GM19324 (cell line): ENCODE measurements at regions not wholly inside any gene's neighbourhood (a gene's known extent, or its start where the extent isn't known, plus 50 kb on each side); places are given as distances from the start of the nearest gene placed in this dataset.

Source experiments
- ATAC-seq: cut with Tn5 transposase; IDR thresholded peaks from one replicate; pipeline ENCODE4 v1.9.1; 2021; ENCODE audit warnings: mild to moderate bottlenecking, moderate library complexity; ENCODE audit not compliant: unreplicated experiment, low FRiP score

GRCh38 chr3:160128056-160128455, 97.2 kb upstream of the C3orf80 start:
- no peak for ATAC-seq

GRCh38 chr3:160129459-160130061, 95.7 kb upstream of the C3orf80 start:
- no peak for ATAC-seq

DNA sequence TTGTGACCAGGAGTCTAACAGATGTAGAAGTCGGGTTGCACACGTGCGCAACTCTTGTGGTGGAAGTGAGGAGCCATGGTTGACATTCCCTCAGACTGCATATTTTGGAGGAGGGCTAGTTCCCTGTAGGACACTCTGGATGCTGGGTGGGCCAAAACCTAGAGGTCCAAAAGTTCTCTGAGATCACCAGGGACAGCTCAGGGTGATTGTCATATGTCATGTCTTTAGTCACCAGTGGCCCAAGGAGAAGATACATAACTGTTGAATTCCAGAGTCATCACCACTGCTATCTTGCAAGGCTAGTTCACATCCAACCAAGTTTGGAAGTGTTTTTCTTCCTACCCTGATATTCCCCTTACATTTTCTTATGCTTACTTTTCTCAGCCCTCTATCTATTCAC, 95.2 kb upstream of the C3orf80 start:
- ATAC-seq: no peak

GRCh38 chr3:160130950-160131349, 94.3 kb upstream of the C3orf80 start:
- ATAC-seq: no peak

GRCh38 chr3:160132226-160132625, 93.0 kb upstream of the C3orf80 start:
- ATAC-seq: no peak

- no peak for ATAC-seq
These were observed 91.5 kb upstream of the C3orf80 start for GRCh38 chr3:160133757-160134156.

DNA sequence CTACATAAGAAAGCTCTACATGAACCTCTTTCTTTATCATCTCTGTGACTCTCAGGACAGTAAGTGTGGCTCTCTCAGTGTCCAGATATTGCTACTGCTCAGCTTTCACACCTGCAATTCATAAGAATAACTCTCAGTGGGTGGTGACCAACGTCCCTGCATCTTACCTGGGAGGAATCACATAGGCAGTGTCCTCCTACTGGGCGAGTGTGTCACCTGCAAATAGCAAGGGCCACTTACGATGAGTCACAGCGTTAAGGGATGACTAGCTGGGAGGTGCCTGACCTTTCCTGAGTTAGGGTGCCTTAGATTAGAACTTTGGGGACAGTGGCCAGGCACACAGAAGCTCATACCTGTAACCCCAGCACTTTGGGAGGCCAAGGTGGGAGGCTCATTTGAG, 90.8 kb upstream of the C3orf80 start:
- ATAC-seq: no peak

DNA sequence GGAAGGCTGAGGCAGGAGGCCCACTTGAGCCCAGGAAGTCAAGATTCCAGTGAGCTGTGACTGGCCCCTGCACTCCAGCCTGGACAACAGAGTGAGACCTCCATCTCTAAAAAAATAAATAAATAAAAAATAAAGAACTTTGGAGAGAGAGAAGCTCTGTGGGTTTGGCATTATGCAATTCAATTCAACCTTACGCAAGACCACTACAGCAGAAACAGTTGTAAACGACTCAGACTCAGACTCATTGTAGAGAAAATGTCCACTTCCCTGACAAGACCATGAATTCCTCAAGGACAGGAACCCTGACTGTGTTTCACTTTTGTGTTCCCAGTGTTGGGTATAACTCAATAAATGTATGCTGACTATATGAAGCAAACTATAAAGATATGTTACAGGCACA, 90.3 kb upstream of the C3orf80 start:
- ATAC-seq: no peak

GRCh38 chr3:160135851-160136250, 89.4 kb upstream of the C3orf80 start:
- no peak for ATAC-seq

- ATAC-seq: no peak
These were observed 88.8 kb upstream of the C3orf80 start for GRCh38 chr3:160136421-160136820.

DNA sequence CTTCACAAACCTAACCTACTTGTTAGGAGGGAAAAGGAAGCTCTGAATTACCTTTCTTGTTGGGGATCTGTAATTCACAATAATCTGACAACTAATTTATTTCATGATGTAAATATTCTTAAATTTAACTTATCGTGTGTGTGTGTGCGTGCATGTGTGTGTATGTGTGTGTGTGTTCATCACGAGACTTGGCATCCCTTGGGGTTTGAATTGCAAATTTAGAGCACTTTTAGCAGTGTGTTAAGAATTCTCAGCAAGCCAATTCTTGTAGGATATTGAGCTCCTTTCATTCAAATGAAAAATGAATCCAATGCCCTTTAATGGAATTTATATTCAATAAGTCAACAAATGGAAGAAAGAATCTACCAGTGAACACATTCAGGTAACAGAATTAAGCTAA, 85.9 kb upstream of the C3orf80 start:
- no peak for ATAC-seq

DNA sequence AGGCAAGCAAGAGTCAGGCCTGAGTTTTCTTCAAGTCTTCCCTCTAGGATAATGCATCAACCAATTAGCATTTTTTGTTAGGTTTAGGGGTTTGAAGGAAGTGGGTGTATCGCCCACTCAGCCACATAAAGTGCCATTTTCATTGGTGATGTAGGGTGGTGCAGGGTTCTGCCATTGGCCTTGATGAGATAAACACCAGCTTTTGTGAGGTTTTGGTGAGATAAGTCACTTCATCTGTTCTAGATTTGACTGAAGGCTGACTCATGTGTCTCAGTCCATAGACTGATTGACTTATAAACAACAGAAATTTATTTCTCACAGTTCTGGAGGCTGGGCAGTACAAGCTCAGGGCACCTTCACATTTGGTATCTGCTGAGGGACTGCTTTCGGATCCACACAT, 84.5 kb upstream of the C3orf80 start:
- ATAC-seq: no peak

DNA sequence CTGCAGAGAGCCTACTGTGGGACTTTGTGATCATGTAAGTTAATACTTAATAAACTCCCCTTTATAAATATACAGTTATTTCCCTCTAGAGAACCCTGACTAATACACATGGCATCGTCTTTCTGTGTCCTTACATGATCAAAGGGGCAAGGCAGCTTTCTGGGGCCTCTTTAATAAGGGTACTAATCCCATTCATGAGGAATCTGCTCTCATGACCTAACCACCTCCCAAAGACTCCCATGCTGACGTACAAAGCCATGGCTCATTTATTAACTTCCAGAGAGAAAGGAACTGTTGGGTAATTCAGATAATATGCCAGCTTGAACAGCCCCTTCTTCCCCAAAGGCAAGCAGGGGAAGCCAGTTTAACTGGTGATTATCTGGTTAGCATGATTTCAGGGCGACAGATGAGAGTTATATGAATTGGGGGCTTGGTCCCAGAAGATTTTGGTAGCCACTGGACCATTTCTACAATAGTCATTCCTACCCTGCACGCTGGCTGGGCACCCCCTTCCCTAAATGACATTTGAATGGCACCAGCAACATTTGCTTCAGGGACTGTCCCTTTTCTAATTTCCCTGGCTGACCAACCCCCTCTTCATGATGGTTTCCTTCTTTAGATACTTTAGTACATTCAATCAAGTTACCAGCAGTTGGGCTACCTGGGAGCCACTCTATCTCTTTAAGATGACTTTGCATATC, 83.6 kb upstream of the C3orf80 start:
- no peak for ATAC-seq

- ATAC-seq: no peak
These were observed 81.7 kb upstream of the C3orf80 start for GRCh38 chr3:160143482-160143881.

DNA sequence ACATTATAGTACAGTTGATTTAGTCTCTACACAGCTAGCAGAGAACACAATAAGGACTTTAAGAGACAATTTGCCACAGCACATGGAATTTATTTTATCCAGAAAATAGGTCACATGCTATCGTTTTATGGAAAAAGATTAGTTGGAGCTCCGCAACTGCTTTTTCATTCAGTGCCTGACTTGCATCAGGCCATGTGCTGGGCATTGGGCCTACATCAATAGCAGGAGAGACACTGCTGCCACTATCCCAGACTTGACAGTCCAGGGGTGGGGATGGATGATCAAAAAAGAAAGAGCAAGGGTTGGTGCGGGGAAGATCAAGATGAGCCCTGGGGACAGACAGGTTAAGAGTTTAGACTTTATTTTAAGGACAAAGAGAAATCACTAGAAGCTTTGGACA, 75.2 kb upstream of the C3orf80 start:
- ATAC-seq: no peak

- ATAC-seq: no peak
These were observed 74.7 kb upstream of the C3orf80 start for GRCh38 chr3:160150525-160150924.

DNA sequence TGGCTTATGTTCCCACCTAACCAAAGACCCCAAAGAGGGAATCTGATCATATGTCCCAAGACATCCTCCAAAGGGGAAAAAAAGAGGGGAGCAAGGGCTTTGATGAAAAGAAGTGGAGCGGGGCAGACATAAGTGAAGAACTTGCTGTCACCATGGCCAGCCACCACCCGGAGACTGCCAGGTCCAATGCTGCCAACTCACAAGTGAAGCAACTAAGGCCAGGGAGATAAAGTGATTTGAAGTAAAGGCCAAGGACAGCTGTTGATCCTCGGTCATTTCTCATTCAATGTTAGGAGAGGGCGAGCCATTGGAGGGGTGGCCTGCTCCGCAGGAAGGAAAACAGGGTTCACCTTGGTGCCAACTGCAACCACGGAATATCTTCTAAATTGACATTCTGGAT, 72.6 kb upstream of the C3orf80 start:
- ATAC-seq: no peak

- no peak for ATAC-seq
These were observed 71.2 kb upstream of the C3orf80 start for GRCh38 chr3:160154033-160154432.

DNA sequence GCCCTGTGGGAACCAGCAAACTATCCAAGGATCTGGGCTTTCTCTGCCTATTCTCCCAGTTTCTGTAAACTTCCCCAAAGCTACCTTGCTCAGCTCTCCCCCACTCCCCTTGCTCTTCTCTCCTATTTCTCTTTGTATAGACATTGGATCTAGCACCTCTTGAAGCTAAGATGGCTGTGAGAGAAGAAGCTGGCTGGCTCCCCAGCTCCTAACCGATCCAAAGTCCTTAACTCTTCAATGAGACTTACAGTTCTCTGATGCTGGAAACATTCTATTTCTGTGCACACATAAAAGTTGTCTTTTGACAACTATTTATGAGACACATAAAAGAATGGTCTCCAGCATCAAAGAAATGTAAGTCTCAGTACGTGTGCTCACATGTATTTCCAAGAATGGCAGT, 70.6 kb upstream of the C3orf80 start:
- no peak for ATAC-seq

DNA sequence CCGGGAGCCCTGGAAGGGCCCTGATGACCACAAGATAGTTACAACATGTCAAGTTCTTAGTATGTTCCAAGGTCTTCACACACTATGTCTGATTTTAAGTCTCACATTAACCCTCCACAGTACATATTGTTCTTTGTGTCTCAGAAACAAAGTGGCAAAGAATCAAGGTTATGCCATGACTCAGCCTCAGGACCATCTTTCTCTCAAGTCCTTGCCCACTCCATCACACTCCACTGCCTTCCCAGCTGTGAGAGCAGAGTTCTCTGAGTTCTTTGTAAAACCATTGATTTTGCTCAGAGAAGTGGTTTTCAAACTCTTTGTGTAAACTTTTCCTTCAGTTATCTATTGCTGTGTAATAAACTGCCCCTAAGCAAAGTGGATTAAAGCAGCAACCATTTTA, 67.9 kb upstream of the C3orf80 start:
- no peak for ATAC-seq

DNA sequence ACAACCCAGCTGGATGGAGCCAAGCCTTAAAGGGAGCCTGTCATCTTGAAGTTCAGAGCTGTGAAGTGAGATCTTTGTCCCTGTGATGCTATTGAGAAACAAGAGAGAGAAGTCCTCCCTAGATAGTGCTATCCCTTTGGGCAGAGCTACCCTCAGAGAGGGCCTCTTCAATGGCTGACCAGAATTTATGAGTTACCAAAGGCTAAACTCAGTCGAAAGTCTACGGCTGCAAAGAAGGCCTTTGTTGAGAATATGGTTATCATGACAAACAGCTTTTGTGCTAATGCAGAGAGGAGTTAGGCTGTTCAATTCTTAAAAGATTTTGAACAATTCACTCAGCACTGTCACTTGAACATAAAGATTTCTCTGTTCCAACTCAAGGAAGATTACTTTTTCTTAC, 65.9 kb upstream of the C3orf80 start:
- ATAC-seq: no peak

DNA sequence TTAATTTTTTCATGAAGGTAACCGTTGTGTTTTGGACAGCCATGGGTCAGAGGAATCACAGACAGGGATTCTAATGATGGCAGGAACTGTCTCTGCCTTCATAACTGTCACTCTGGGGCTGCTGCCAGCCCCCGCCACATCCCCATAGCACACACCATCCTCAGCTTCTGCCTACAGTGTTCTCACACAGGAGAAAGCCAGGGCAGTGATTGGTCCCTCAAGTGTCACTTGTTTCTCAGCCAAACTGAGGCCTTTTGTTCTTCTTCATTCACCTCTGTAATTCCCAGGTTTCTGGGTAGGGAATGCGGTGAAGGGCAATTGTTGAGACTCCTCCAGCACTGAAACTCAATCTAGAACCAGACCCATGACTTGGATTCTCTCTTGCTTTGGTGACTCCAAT, 65.4 kb upstream of the C3orf80 start:
- ATAC-seq: no peak

- no peak for ATAC-seq
These were observed 63.3 kb upstream of the C3orf80 start for GRCh38 chr3:160161921-160162320.
